Esophagus muscularis mucosa (tissue), 4 donors: ENCODE measurements at regions not wholly inside any gene's neighbourhood (a gene's known extent, or its start where the extent isn't known, plus 50 kb on each side); places are given as distances from the start of the nearest gene placed in this dataset.

Source experiments
- EP300 ChIP-seq: sonication (generic); formaldehyde crosslinking; IDR thresholded peaks from one replicate; pipeline ENCODE4 v1.6.1; 2017; ENCODE audit warnings: antibody characterized with exemption
- POLR2A ChIP-seq: fragments of 450-650 bp; IDR thresholded peaks from one replicate; pipeline ENCODE4 v1.6.1; 2017; ENCODE audit warnings: antibody characterized with exemption, moderate library complexity, mild to moderate bottlenecking, low read depth
- POLR2AphosphoS5 ChIP-seq, 2 donors: sonication (generic); formaldehyde crosslinking; IDR thresholded peaks; one replicate each; pipeline ENCODE4 v1.6.1; 2017; ENCODE audit warnings: antibody characterized with exemption in 2 of 2
- TF ChIP-seq, protein P1 (sequence below), 3 experiments: fragments of 200-600 bp in 2 of 3; fragments of 450-650 bp in 1 of 3; sonication (generic) in 2 of 3; IDR thresholded peaks; one replicate each; pipeline ENCODE4 v1.5.1; 2017 to 2019; ENCODE audit warnings: antibody characterized with exemption in 3 of 3, mild to moderate bottlenecking in 2 of 3, moderate library complexity in 1 of 3

DNA sequence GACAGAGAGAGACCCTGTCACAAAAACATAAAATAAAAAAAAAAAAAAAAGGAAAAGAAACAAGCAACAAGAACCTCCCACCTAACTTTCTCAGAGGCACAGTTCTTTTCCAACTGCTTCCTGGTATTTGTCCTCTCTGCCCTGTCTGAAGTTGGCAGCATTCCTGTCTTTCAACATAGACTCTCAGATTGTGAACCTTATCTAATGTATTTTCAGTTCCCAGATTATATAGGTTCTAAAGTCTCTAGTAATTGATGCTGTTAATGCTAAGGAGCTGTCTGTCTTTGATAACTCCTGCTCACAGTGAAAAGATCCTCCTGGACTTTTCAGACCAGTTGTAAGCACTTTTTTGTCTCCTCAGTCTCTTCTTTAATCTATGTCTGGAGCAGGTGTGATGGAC lies 199.5 kb upstream of the P2RY1 start:
- TF ChIP-seq POLR2A: no peak
- TF ChIP-seq EP300: no peak
- TF ChIP-seq, protein P1, sequence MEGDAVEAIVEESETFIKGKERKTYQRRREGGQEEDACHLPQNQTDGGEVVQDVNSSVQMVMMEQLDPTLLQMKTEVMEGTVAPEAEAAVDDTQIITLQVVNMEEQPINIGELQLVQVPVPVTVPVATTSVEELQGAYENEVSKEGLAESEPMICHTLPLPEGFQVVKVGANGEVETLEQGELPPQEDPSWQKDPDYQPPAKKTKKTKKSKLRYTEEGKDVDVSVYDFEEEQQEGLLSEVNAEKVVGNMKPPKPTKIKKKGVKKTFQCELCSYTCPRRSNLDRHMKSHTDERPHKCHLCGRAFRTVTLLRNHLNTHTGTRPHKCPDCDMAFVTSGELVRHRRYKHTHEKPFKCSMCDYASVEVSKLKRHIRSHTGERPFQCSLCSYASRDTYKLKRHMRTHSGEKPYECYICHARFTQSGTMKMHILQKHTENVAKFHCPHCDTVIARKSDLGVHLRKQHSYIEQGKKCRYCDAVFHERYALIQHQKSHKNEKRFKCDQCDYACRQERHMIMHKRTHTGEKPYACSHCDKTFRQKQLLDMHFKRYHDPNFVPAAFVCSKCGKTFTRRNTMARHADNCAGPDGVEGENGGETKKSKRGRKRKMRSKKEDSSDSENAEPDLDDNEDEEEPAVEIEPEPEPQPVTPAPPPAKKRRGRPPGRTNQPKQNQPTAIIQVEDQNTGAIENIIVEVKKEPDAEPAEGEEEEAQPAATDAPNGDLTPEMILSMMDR (IDR thresholded peaks at IDR 0.05): no peak
- no peak for TF ChIP-seq POLR2AphosphoS5 (IDR thresholded peaks at IDR 0.05)
